Astrocyte of the cerebellum (primary cell): ENCODE measurements at regions not wholly inside any gene's neighbourhood (a gene's known extent, or its start where the extent isn't known, plus 50 kb on each side); places are given as distances from the start of the nearest gene placed in this dataset.

ENCODE experiments used
- DNase-seq: peaks from one replicate; pipeline ENCODE4 v3.0.0-alpha.2; 2011; ENCODE audit warnings: low read depth
- H3K4me3 ChIP-seq: 2 replicates; pipeline ENCODE4 v1.5.1; 2011; ENCODE audit warnings: mild to moderate bottlenecking, low read depth, low read length, moderate library complexity
- in situ Hi-C: cut with HindIII; loops from 2 replicates; pipeline ENCODE4 v1.10.0; 2017; ENCODE audit warnings: low sequenced_read_pairs
- TF ChIP-seq, protein P1 (sequence below): IDR thresholded peaks from 2 replicates; pipeline ENCODE4 v1.5.1; 2012; ENCODE audit warnings: low read length, low read depth, moderate library complexity, mild to moderate bottlenecking; ENCODE audit errors: missing control alignments

DNA sequence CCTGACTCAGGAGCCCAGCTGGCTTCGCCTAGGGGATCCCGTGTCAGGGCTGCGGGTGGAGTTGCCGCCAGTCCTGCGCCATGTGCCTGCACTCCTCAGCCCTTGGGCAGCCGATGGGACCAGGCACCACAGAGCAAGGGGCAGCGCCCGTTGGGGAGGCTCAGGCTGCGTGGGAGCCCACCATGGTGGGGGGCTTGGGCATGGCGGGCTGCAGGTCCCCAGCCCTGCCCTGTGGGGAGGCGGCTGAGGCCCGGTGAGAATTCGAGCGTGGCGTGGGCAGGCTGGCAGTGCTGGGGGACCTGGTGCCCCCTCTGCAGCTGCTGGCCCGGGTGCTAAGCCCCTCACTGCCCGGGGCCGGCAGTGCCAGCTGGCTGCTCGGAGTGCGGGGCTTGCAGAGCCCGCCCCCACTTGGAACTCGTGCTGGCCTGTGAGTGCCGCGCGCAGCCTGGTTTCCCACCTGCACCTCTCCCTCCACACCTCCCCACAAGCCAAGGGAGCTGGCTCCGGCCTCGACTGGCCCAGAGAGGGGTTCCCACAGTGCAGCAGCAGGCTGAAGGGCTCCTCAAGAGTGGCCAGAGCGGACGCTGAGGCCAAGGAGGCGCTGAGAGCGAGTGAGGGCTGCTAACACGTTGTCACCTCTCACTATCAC is 135.1 kb upstream of the SEL1L start:
- TF ChIP-seq, protein P1, sequence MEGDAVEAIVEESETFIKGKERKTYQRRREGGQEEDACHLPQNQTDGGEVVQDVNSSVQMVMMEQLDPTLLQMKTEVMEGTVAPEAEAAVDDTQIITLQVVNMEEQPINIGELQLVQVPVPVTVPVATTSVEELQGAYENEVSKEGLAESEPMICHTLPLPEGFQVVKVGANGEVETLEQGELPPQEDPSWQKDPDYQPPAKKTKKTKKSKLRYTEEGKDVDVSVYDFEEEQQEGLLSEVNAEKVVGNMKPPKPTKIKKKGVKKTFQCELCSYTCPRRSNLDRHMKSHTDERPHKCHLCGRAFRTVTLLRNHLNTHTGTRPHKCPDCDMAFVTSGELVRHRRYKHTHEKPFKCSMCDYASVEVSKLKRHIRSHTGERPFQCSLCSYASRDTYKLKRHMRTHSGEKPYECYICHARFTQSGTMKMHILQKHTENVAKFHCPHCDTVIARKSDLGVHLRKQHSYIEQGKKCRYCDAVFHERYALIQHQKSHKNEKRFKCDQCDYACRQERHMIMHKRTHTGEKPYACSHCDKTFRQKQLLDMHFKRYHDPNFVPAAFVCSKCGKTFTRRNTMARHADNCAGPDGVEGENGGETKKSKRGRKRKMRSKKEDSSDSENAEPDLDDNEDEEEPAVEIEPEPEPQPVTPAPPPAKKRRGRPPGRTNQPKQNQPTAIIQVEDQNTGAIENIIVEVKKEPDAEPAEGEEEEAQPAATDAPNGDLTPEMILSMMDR, result no peak
- DNase-seq, result no peak
- in situ Hi-C loops, result no loop called here
- H3K4me3 ChIP-seq, result no peak overlapping the region

DNA sequence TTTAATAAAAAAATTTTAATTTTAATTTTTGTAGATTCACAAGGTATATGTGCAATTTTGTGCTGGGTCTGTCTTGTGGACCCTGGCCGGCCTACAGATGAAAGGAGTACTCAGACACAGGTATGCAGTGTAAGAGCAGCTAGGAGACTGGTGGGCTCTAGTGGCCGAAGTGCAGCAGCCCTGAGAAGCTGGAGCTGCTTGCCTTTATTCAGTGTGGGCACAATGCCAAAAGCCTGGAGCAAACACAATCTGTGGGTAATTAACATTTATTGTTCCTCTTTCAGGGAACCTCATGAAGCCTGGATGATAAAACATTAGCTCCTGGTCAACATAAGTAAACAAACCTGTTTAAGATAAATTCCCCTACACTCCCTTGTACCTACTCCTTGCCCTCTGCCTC is 135.7 kb upstream of the SEL1L start:
- no peak for DNase-seq
- no peak overlapping the region for H3K4me3 ChIP-seq
- TF ChIP-seq, protein P1, result no peak
- in situ Hi-C loops, result no loop called here

DNA sequence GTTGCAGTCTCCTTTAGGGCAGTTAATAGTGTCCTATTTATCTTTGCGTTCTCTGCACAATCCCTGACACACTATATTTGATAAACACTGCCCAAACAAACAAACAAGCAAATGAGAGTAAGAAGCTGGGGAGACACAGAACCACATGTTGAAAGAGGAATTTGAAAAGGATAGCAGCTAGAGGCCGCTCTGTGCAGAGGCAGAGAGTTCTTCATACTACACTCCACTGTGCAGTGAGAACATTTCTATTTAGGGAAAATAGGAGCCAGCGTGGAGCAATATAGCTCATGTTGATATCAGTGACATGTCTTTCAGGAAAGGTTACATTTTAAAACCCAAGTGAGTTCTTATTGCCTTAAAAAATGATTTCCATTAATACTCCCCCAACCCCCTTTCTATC is 140.3 kb upstream of the SEL1L start:
- TF ChIP-seq, protein P1, result no peak
- in situ Hi-C loops, result no loop called here
- no peak overlapping the region for H3K4me3 ChIP-seq
- no peak for DNase-seq

DNA sequence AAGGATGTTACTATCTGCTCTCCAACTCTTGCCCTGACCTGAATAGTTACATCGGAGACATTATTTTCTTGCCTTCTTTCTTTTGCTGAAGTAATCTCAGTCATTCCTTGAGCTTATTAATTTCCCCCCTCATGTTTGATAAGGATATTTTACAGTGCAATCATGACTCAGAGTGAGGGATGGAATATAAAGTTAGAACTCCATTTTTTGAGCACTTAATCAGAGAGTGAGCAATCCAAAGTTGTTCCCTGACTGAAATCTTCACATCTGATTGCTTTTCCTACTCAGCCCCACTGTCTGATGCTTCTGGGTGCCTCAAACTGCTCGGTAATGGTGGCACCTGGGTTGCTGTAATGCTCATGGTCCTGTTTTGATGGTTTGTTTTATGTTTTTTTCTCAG is 142.7 kb upstream of the SEL1L start:
- in situ Hi-C loops, result no loop called here
- no peak overlapping the region for H3K4me3 ChIP-seq
- DNase-seq, result no peak
- TF ChIP-seq, protein P1, result no peak

DNA sequence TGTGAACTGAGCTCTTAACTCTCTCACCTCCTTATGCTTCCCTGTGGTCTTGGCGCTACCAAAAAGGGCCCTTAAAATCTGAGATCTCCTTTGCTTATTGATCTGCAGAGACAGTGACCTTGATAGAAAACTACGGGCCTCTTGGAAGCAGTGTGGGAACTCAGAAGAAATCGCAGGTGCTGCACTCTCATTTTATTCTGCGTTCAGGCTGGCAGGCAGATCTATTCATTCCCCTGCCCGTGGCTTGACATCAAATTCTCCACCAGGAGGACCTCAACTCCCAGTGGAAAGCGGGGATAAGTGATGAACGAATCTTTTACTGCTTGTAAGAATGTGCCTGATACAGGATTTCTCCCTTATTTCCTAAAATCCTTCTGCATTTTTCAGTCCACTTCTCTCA is 143.2 kb upstream of the SEL1L start:
- no peak for DNase-seq
- TF ChIP-seq, protein P1, result no peak
- no peak overlapping the region for H3K4me3 ChIP-seq
- in situ Hi-C loops, result no loop called here

DNA sequence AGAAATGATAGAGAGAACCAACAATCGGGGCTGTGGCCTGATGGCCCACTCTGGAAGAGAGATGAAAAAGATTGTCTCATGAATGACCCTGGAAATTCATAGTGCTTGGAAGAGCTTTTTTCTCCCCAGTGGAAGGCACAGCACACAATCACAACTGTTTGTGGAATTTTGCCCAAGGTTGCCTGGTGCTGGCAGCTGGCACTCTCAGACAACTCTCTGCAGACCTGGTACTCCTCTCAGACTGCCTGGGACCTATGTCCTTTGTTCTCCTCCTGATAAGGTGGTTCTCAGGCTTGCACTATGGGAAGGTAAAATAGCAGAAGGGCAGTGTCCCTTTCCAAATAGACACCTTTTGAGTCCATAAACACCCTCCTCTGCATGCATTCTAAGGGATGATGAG is 144.1 kb upstream of the SEL1L start:
- DNase-seq, result no peak
- no peak overlapping the region for H3K4me3 ChIP-seq
- in situ Hi-C loops, result no loop called here
- TF ChIP-seq, protein P1, result no peak
